ENCODE measurements at regions not wholly inside any gene's neighbourhood (a gene's known extent, or its start where the extent isn't known, plus 50 kb on each side); places are given as distances from the start of the nearest gene placed in this dataset.

- H3K36me3 ChIP-seq, result no peaks in the 10 kb centered on the region
- H3K27me3 ChIP-seq, result no peaks in the 10 kb centered on the region
- H3K4me3 ChIP-seq, result no peak overlapping the region
- H3K9me3 ChIP-seq, result no peaks in the 10 kb centered on the region
- no peak for DNase-seq (ENCODE audit: low spot score in 2 of 2)
- H3K4me1 ChIP-seq, result no peaks in the 10 kb centered on the region
- TF ChIP-seq POLR2A (IDR thresholded peaks at IDR 0.05) (no peak), CTCF (IDR thresholded peaks at IDR 0.05) (no peak), POLR2AphosphoS5 (IDR thresholded peaks at IDR 0.05) (no peak), EP300 (IDR thresholded peaks at IDR 0.05) (no peak)
- WGBS, result 79% methylated on average over 2 of the region's 2 CpGs
- no peak overlapping the region for H3K27ac ChIP-seq
Measured at GRCh38 chr5:36815871-36816270, 60.7 kb upstream of the NIPBL start.

- Histone ChIP-seq H3K36me3 (no peaks in the 10 kb centered on the region), H3K4me1 (no peaks in the 10 kb centered on the region), H3K27me3 (no peaks in the 10 kb centered on the region), H3K9me3 (no peaks in the 10 kb centered on the region), H3K4me3 (no peak overlapping the region), H3K27ac (no peak overlapping the region)
- no peak for DNase-seq (ENCODE audit: low spot score in 2 of 2)
- no peak for TF ChIP-seq POLR2A (IDR thresholded peaks at IDR 0.05)
- WGBS, result 73% methylated on average over 6 of the region's 6 CpGs
Measured at GRCh38 chr5:36820900-36821299, 55.7 kb upstream of the NIPBL start.

- peaks cover 4% of the 10 kb centered on the region for H3K27me3 ChIP-seq
- H3K27ac ChIP-seq, result no peak overlapping the region
- H3K4me3 ChIP-seq, result no peak overlapping the region
- 81% methylated on average over 2 of the region's 2 CpGs for WGBS
- H3K4me1 ChIP-seq, result no peaks in the 10 kb centered on the region
- DNase-seq (ENCODE audit: low spot score in 2 of 2), result no peak
- no peaks in the 10 kb centered on the region for H3K36me3 ChIP-seq
- TF ChIP-seq POLR2AphosphoS5 (IDR thresholded peaks at IDR 0.05) (no peak), CTCF (IDR thresholded peaks at IDR 0.05) (no peak), POLR2A (IDR thresholded peaks at IDR 0.05) (no peak), EP300 (IDR thresholded peaks at IDR 0.05) (no peak)
- H3K9me3 ChIP-seq, result no peaks in the 10 kb centered on the region
Measured at GRCh38 chr5:36826694-36827093, 49.9 kb upstream of the NIPBL start.
